GM20000 (cell line): ENCODE measurements at regions not wholly inside any gene's neighbourhood (a gene's known extent, or its start where the extent isn't known, plus 50 kb on each side); places are given as distances from the start of the nearest gene placed in this dataset.

Source experiments
- DNase-seq: peaks from one replicate; pipeline ENCODE4 v3.0.0; 2012; ENCODE audit warnings: low spot score
- CTCF ChIP-seq: IDR thresholded peaks from 2 replicates; pipeline ENCODE4 v1.5.1; 2012; ENCODE audit warnings: mild to moderate bottlenecking, control low read depth; ENCODE audit errors: extremely low read depth, missing control alignments

- DNase-seq: no peak
- TF ChIP-seq CTCF: no peak
Measured at GRCh38 chr1:59128784-59129227, 168.1 kb upstream of the FGGY start.

GRCh38 chr1:59132295-59132694 is 164.6 kb upstream of the FGGY start:
- no peak for TF ChIP-seq CTCF
- no peak for DNase-seq

- DNase-seq: no peak
- no peak for TF ChIP-seq CTCF
Measured at GRCh38 chr1:59133997-59134396, 162.9 kb upstream of the FGGY start.

GRCh38 chr1:59135761-59136255 is 161.1 kb upstream of the FGGY start:
- TF ChIP-seq CTCF: no peak
- no peak for DNase-seq

- no peak for DNase-seq
- TF ChIP-seq CTCF: no peak
Measured at GRCh38 chr1:59136541-59137275, 160.2 kb upstream of the FGGY start.

- no peak for DNase-seq
- TF ChIP-seq CTCF: no peak
Measured at GRCh38 chr1:59137276-59137615, 159.6 kb upstream of the FGGY start.

- DNase-seq: no peak
Measured at GRCh38 chr1:59137968-59138367, 158.9 kb upstream of the FGGY start.

More at GRCh38 chr1:59137968-59138367, 158.9 kb upstream of the FGGY start:
- TF ChIP-seq CTCF: no peak
